Tibial artery (tissue), 4 donors: ENCODE measurements at regions not wholly inside any gene's neighbourhood (a gene's known extent, or its start where the extent isn't known, plus 50 kb on each side); places are given as distances from the start of the nearest gene placed in this dataset.

Experiments used
- DNase-seq, 2 donors: peaks; one replicate each; pipeline ENCODE4 v3.0.0-alpha.2; 2019
- H3K27ac ChIP-seq, 2 donors: fragments of 200-600 bp; sonication (generic) in 1 of 2; 1 replicate in 1 of 2; 2 replicates in 1 of 2; pipeline ENCODE4 v1.5.1; 2018 to 2019; ENCODE audit warnings: mild to moderate bottlenecking in 1 of 2
- H3K27me3 ChIP-seq, 2 donors: fragments of 200-600 bp; sonication (generic) in 1 of 2; one replicate each; pipeline versions ENCODE4 v1.5.1 to v1.6.0; 2016 to 2019
- H3K36me3 ChIP-seq, 3 donors: fragments of 200-600 bp; sonication (generic) in 2 of 3; one replicate each; pipeline ENCODE4 v1.5.1; 2016 to 2019; ENCODE audit warnings: mild to moderate bottlenecking in 2 of 3
- H3K4me1 ChIP-seq, 4 donors: fragments of 200-600 bp; sonication (generic) in 2 of 4; 1 replicate in 3 of 4; 2 replicates in 1 of 4; pipeline ENCODE4 v1.5.1; 2016 to 2019
- H3K4me3 ChIP-seq, 2 donors: fragments of 200-600 bp; sonication (generic) in 1 of 2; 1 replicate in 1 of 2; 2 replicates in 1 of 2; pipeline ENCODE4 v1.5.1; 2018 to 2019; ENCODE audit warnings: mild to moderate bottlenecking in 2 of 2
- H3K9me3 ChIP-seq, 3 donors: fragments of 200-600 bp; sonication (generic) in 1 of 3; one replicate each; pipeline ENCODE4 v1.5.1; 2016 to 2019
- intact Hi-C: fragments of 100-400 bp; cut with DNase I; formaldehyde crosslinking; loops from one replicate; pipeline ENCODE4 v1.15.0; 2023; ENCODE audit warnings: low total_unique reads
- TF ChIP-seq, protein P1 (sequence below), 2 experiments: fragments of 200-600 bp in 1 of 2; fragments of 450-650 bp in 1 of 2; IDR thresholded peaks; one replicate each; pipeline ENCODE4 v1.5.1; 2017 to 2019; ENCODE audit warnings: antibody characterized with exemption in 2 of 2, mild to moderate bottlenecking in 1 of 2, moderate library complexity in 1 of 2

GRCh38 chr2:78677774-78678173 is 347.7 kb upstream of the REG3G start:
- intact Hi-C loops, result no loop called here
- Histone ChIP-seq H3K36me3 (no peaks in the 10 kb centered on the region), H3K4me1 (no peaks in the 10 kb centered on the region), H3K9me3 (no peaks in the 10 kb centered on the region), H3K4me3 (no peak overlapping the region), H3K27me3 (no peaks in the 10 kb centered on the region), H3K27ac (no peak overlapping the region)
- DNase-seq, result no peak
- TF ChIP-seq, protein P1, sequence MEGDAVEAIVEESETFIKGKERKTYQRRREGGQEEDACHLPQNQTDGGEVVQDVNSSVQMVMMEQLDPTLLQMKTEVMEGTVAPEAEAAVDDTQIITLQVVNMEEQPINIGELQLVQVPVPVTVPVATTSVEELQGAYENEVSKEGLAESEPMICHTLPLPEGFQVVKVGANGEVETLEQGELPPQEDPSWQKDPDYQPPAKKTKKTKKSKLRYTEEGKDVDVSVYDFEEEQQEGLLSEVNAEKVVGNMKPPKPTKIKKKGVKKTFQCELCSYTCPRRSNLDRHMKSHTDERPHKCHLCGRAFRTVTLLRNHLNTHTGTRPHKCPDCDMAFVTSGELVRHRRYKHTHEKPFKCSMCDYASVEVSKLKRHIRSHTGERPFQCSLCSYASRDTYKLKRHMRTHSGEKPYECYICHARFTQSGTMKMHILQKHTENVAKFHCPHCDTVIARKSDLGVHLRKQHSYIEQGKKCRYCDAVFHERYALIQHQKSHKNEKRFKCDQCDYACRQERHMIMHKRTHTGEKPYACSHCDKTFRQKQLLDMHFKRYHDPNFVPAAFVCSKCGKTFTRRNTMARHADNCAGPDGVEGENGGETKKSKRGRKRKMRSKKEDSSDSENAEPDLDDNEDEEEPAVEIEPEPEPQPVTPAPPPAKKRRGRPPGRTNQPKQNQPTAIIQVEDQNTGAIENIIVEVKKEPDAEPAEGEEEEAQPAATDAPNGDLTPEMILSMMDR (IDR thresholded peaks at IDR 0.05), result no peak

GRCh38 chr2:78681386-78681785 is 344.1 kb upstream of the REG3G start:
- intact Hi-C loops, result no loop called here
- Histone ChIP-seq H3K4me1 (no peaks in the 10 kb centered on the region), H3K27me3 (no peaks in the 10 kb centered on the region), H3K9me3 (no peaks in the 10 kb centered on the region), H3K4me3 (no peak overlapping the region), H3K27ac (no peak overlapping the region), H3K36me3 (no peaks in the 10 kb centered on the region)
- DNase-seq, result no peak
- TF ChIP-seq, protein P1 (IDR thresholded peaks at IDR 0.05), result no peak

DNA sequence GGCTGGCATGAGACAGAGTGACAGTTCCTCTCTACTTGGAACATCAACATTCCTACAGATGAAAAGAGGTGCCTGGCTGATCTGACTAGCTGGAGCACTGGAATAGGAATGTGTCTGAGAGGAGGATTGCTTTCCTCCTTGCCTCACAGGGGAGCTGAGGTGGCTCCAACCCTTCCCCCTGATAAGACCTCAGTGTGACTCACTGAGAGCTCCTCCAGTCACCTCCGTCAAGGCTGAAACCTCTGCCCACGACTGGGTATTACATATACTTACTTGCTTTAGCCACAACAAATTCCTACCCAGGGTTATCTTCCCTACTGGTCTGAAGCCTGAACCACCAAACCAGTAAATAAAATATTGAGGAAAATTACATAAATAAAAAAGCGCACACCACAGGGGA is 342.7 kb upstream of the REG3G start:
- no peaks in the 10 kb centered on the region for H3K36me3 ChIP-seq
- H3K27me3 ChIP-seq, result no peaks in the 10 kb centered on the region
- no peaks in the 10 kb centered on the region for H3K4me1 ChIP-seq
- H3K9me3 ChIP-seq, result no peaks in the 10 kb centered on the region
- no peak overlapping the region for H3K4me3 ChIP-seq
- H3K27ac ChIP-seq, result no peak overlapping the region
- DNase-seq, result no peak
- intact Hi-C loops, result no loop called here
- TF ChIP-seq, protein P1 (IDR thresholded peaks at IDR 0.05), result no peak

DNA sequence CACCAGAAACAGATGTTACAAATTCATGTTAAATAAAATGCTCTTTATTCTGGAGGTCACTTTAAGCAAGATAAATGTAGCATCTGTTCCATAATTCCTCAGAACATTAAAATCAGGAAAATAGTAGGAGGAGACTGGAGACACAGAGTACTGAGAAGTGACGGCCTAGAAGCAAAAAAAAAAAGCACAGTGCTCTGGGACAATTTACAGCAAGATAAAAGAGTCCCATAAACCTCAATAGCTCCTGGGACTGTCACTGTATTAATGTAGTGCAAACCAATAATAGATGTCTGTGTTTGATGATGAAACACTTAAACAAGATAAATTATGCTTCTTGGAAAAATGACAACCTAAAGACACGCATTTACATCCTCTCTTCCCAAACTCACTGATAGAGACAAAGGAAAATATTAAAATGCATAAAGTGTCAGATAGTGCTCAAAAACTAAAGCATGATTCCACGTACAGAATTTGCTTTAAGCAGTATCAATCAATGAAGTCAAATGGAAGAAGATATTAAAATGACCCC is 338.8 kb upstream of the REG3G start:
- intact Hi-C loops, result no loop called here
- DNase-seq, result no peak
- TF ChIP-seq, protein P1 (IDR thresholded peaks at IDR 0.05), result no peak
- Histone ChIP-seq H3K4me1 (no peaks in the 10 kb centered on the region), H3K27ac (no peak overlapping the region), H3K27me3 (no peaks in the 10 kb centered on the region), H3K4me3 (no peak overlapping the region), H3K9me3 (no peaks in the 10 kb centered on the region), H3K36me3 (no peaks in the 10 kb centered on the region)

GRCh38 chr2:78699696-78700095 is 325.8 kb upstream of the REG3G start:
- no peaks in the 10 kb centered on the region for H3K36me3 ChIP-seq
- H3K4me3 ChIP-seq, result no peak overlapping the region
- H3K27ac ChIP-seq, result no peak overlapping the region
- no peaks in the 10 kb centered on the region for H3K27me3 ChIP-seq
- no peak for DNase-seq
- TF ChIP-seq, protein P1 (IDR thresholded peaks at IDR 0.05), result no peak
- no peaks in the 10 kb centered on the region for H3K4me1 ChIP-seq
- intact Hi-C loops, result no loop called here
- H3K9me3 ChIP-seq, result no peaks in the 10 kb centered on the region

GRCh38 chr2:78701546-78701945 is 324.0 kb upstream of the REG3G start:
- Histone ChIP-seq H3K27ac (no peak overlapping the region), H3K36me3 (no peaks in the 10 kb centered on the region), H3K4me1 (no peaks in the 10 kb centered on the region), H3K27me3 (no peaks in the 10 kb centered on the region), H3K9me3 (no peaks in the 10 kb centered on the region), H3K4me3 (no peak overlapping the region)
- no peak for DNase-seq
- TF ChIP-seq, protein P1 (IDR thresholded peaks at IDR 0.05), result no peak
- intact Hi-C loops, result no loop called here
